SK-N-MC (cell line): ENCODE measurements at regions not wholly inside any gene's neighbourhood (a gene's known extent, or its start where the extent isn't known, plus 50 kb on each side); places are given as distances from the start of the nearest gene placed in this dataset.

Experiments used
- EZH2 ChIP-seq: fragments of 200-600 bp; sonication (generic); IDR thresholded peaks from one replicate; pipeline ENCODE4 v1.6.1; 2017; ENCODE audit warnings: antibody characterized with exemption
- FOXP2 ChIP-seq: optimal IDR thresholded peaks from 2 replicates; pipeline ENCODE3; 2011; ENCODE audit warnings: mild to moderate bottlenecking, moderate library complexity; ENCODE audit not compliant: insufficient read depth; ENCODE audit errors: extremely low read length, control extremely low read depth
- POLR2AphosphoS5 ChIP-seq: IDR thresholded peaks from 2 replicates; pipeline ENCODE4 v1.6.1; 2012; ENCODE audit warnings: mild to moderate bottlenecking, low read depth, low read length, borderline replicate concordance

DNA sequence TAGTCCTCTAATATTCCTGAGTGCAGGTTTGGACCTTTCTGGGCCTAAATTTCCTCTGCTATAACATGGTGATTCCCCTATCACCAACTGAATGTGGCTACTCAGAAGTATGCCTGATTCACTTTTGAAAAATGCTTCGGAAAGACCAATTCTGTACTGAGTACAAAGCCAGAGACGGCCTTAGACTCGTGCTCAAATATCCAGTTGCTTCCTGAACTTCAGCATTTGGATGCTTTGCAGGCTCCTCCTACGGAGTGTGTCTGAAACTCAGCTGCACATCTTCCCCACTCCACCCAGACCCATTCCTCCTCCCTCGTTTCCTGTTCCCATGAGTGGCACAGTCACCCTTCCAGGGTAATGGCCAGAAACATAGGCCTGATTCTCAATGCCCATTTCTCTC lies 98.4 kb upstream of the GADD45A start:
- TF ChIP-seq POLR2AphosphoS5 (no peak), EZH2 (no peak), FOXP2 (no peak)
